Karpas-422 (cell line): ENCODE measurements at regions not wholly inside any gene's neighbourhood (a gene's known extent, or its start where the extent isn't known, plus 50 kb on each side); places are given as distances from the start of the nearest gene placed in this dataset.

ENCODE experiments used
- DNase-seq: peaks from one replicate; pipeline ENCODE4 v3.0.0-alpha.2; 2015
- H2AFZ ChIP-seq: fragments of 200-600 bp; sonication (generic); 2 replicates; pipeline ENCODE4 v1.6.1; 2014; ENCODE audit warnings: antibody characterized with exemption, low read length, mixed read lengths
- H3K27ac ChIP-seq: fragments of 200-600 bp; sonication (generic); 2 replicates; pipeline ENCODE4 v1.5.1; 2014; ENCODE audit warnings: mild to moderate bottlenecking, low read length, moderate library complexity
- H3K27me3 ChIP-seq: fragments of 200-600 bp; sonication (generic); 2 replicates; pipeline ENCODE4 v1.6.1; 2014; ENCODE audit warnings: low read length, mixed read lengths
- H3K36me3 ChIP-seq: fragments of 200-600 bp; sonication (generic); 2 replicates; pipeline ENCODE4 v1.6.1; 2014; ENCODE audit warnings: low read length, mixed read lengths; ENCODE audit not compliant: insufficient read depth
- H3K4me1 ChIP-seq: fragments of 200-600 bp; sonication (generic); 2 replicates; pipeline ENCODE4 v1.6.1; 2014; ENCODE audit warnings: mild to moderate bottlenecking, low read length, mixed read lengths
- H3K4me2 ChIP-seq: fragments of 200-600 bp; sonication (generic); 2 replicates; pipeline ENCODE4 v1.6.1; 2014; ENCODE audit warnings: low read length, low read depth, mild to moderate bottlenecking; ENCODE audit not compliant: poor library complexity, severe bottlenecking
- H3K4me3 ChIP-seq: fragments of 200-600 bp; sonication (generic); 2 replicates; pipeline ENCODE4 v1.5.1; 2014; ENCODE audit warnings: mild to moderate bottlenecking, antibody characterized with exemption, low read length, mixed read lengths
- H3K79me2 ChIP-seq: fragments of 200-600 bp; sonication (generic); 2 replicates; pipeline ENCODE4 v1.6.1; 2014; ENCODE audit warnings: mild to moderate bottlenecking, low read length, mixed read lengths
- H3K9ac ChIP-seq: fragments of 200-600 bp; sonication (generic); 2 replicates; pipeline ENCODE4 v1.6.0; 2014; ENCODE audit warnings: low read length
- H3K9me2 ChIP-seq: fragments of 200-600 bp; sonication (generic), shearing (Covaris generic); replicated peaks from 2 replicates; pipeline ENCODE4 v1.6.0; 2014; ENCODE audit warnings: mild to moderate bottlenecking, low read length, moderate library complexity; ENCODE audit not compliant: insufficient read depth
- H3K9me3 ChIP-seq: fragments of 300-700, 200-600 bp; sonication (generic); 2 replicates; pipeline ENCODE4 v1.6.1; 2014; ENCODE audit warnings: low read length, mixed read lengths
- H4K20me1 ChIP-seq: fragments of 200-600 bp; sonication (generic); 2 replicates; pipeline ENCODE4 v1.6.1; 2014; ENCODE audit warnings: mild to moderate bottlenecking, antibody characterized with exemption, low read length, low read depth; ENCODE audit not compliant: insufficient read depth

GRCh38 chr4:89641367-89641687 lies 195.6 kb downstream of the SNCA start:
- Histone ChIP-seq H3K9ac (no peak overlapping the region), H3K4me2 (no peak overlapping the region), H4K20me1 (no peaks in the 10 kb centered on the region), H3K36me3 (no peaks in the 10 kb centered on the region), H3K4me1 (no peaks in the 10 kb centered on the region), H3K9me2 (no peaks in the 10 kb centered on the region), H3K27ac (no peak overlapping the region), H3K4me3 (no peak overlapping the region), H3K79me2 (no peaks in the 10 kb centered on the region), H3K27me3 (no peaks in the 10 kb centered on the region), H2AFZ (no peak overlapping the region), H3K9me3 (no peaks in the 10 kb centered on the region)
- DNase-seq, result no peak

GRCh38 chr4:89640620-89641366 lies 196.2 kb downstream of the SNCA start:
- Histone ChIP-seq H4K20me1 (no peaks in the 10 kb centered on the region), H3K27ac (no peak overlapping the region), H3K36me3 (no peaks in the 10 kb centered on the region), H3K4me2 (no peak overlapping the region), H3K4me1 (no peaks in the 10 kb centered on the region), H2AFZ (no peak overlapping the region), H3K9ac (no peak overlapping the region), H3K9me2 (no peaks in the 10 kb centered on the region), H3K9me3 (no peaks in the 10 kb centered on the region), H3K4me3 (no peak overlapping the region), H3K27me3 (no peaks in the 10 kb centered on the region), H3K79me2 (no peaks in the 10 kb centered on the region)
- peak; percentile 62 for DNase-seq

GRCh38 chr4:89639395-89639794 lies 197.6 kb downstream of the SNCA start:
- H3K36me3 ChIP-seq, result no peaks in the 10 kb centered on the region
- H3K4me2 ChIP-seq, result no peak overlapping the region
- no peak overlapping the region for H2AFZ ChIP-seq

GRCh38 chr4:89625599-89626293 lies 211.2 kb downstream of the SNCA start:
- no peaks in the 10 kb centered on the region for H3K9me2 ChIP-seq
- H3K4me3 ChIP-seq, result no peak overlapping the region
- H3K4me1 ChIP-seq, result no peaks in the 10 kb centered on the region
- H3K9ac ChIP-seq, result no peak overlapping the region
- no peaks in the 10 kb centered on the region for H3K27me3 ChIP-seq
- H3K36me3 ChIP-seq, result no peaks in the 10 kb centered on the region
- no peaks in the 10 kb centered on the region for H4K20me1 ChIP-seq
- no peaks in the 10 kb centered on the region for H3K79me2 ChIP-seq
- H3K27ac ChIP-seq, result no peak overlapping the region
- no peak overlapping the region for H3K4me2 ChIP-seq
- H3K9me3 ChIP-seq, result no peaks in the 10 kb centered on the region
- DNase-seq, result no peak
- H2AFZ ChIP-seq, result no peak overlapping the region

More at GRCh38 chr4:89639395-89639794, 197.6 kb downstream of the SNCA start:
- no peak for DNase-seq
- no peaks in the 10 kb centered on the region for H3K27me3 ChIP-seq
- H3K9me2 ChIP-seq, result no peaks in the 10 kb centered on the region
- no peaks in the 10 kb centered on the region for H4K20me1 ChIP-seq
- no peak overlapping the region for H3K27ac ChIP-seq
- H3K9me3 ChIP-seq, result no peaks in the 10 kb centered on the region
- no peaks in the 10 kb centered on the region for H3K79me2 ChIP-seq
- H3K9ac ChIP-seq, result no peak overlapping the region
- H3K4me3 ChIP-seq, result no peak overlapping the region
- no peaks in the 10 kb centered on the region for H3K4me1 ChIP-seq

GRCh38 chr4:89619206-89619962 lies 217.6 kb downstream of the SNCA start:
- H2AFZ ChIP-seq, result no peak overlapping the region
- H4K20me1 ChIP-seq, result no peaks in the 10 kb centered on the region
- no peaks in the 10 kb centered on the region for H3K36me3 ChIP-seq
- no peaks in the 10 kb centered on the region for H3K9me3 ChIP-seq
- H3K4me2 ChIP-seq, result no peak overlapping the region
- H3K9me2 ChIP-seq, result no peaks in the 10 kb centered on the region
- H3K4me3 ChIP-seq, result no peak overlapping the region
- no peaks in the 10 kb centered on the region for H3K27me3 ChIP-seq
- DNase-seq, result no peak
- H3K9ac ChIP-seq, result no peak overlapping the region
- no peak overlapping the region for H3K27ac ChIP-seq
- H3K79me2 ChIP-seq, result no peaks in the 10 kb centered on the region
- no peaks in the 10 kb centered on the region for H3K4me1 ChIP-seq

GRCh38 chr4:89618151-89618550 lies 218.8 kb downstream of the SNCA start:
- no peak overlapping the region for H2AFZ ChIP-seq
- no peak overlapping the region for H3K9ac ChIP-seq
- no peaks in the 10 kb centered on the region for H3K36me3 ChIP-seq
- no peaks in the 10 kb centered on the region for H3K9me2 ChIP-seq
- no peak overlapping the region for H3K4me2 ChIP-seq
- H4K20me1 ChIP-seq, result no peaks in the 10 kb centered on the region
- H3K4me1 ChIP-seq, result no peaks in the 10 kb centered on the region
- H3K4me3 ChIP-seq, result no peak overlapping the region
- no peaks in the 10 kb centered on the region for H3K27me3 ChIP-seq
- DNase-seq, result no peak
- no peaks in the 10 kb centered on the region for H3K79me2 ChIP-seq
- no peak overlapping the region for H3K27ac ChIP-seq
- H3K9me3 ChIP-seq, result no peaks in the 10 kb centered on the region

- no peak overlapping the region for H3K4me3 ChIP-seq
- no peak overlapping the region for H2AFZ ChIP-seq
- H3K27ac ChIP-seq, result no peak overlapping the region
- no peaks in the 10 kb centered on the region for H3K4me1 ChIP-seq
- no peaks in the 10 kb centered on the region for H3K27me3 ChIP-seq
- no peaks in the 10 kb centered on the region for H3K79me2 ChIP-seq
- no peaks in the 10 kb centered on the region for H3K9me2 ChIP-seq
- H4K20me1 ChIP-seq, result no peaks in the 10 kb centered on the region
- no peak overlapping the region for H3K9ac ChIP-seq
- DNase-seq, result no peak
- H3K4me2 ChIP-seq, result no peak overlapping the region
- no peaks in the 10 kb centered on the region for H3K9me3 ChIP-seq
- H3K36me3 ChIP-seq, result no peaks in the 10 kb centered on the region
Measured at GRCh38 chr4:89617317-89617716, 219.6 kb downstream of the SNCA start.

- H3K9me2 ChIP-seq, result no peaks in the 10 kb centered on the region
- no peaks in the 10 kb centered on the region for H3K79me2 ChIP-seq
- H3K27me3 ChIP-seq, result no peaks in the 10 kb centered on the region
- H4K20me1 ChIP-seq, result no peaks in the 10 kb centered on the region
- no peak overlapping the region for H3K27ac ChIP-seq
- no peak for DNase-seq
- no peaks in the 10 kb centered on the region for H3K36me3 ChIP-seq
- no peaks in the 10 kb centered on the region for H3K4me1 ChIP-seq
- no peak overlapping the region for H2AFZ ChIP-seq
- no peak overlapping the region for H3K4me3 ChIP-seq
- H3K4me2 ChIP-seq, result no peak overlapping the region
- H3K9ac ChIP-seq, result no peak overlapping the region
- no peaks in the 10 kb centered on the region for H3K9me3 ChIP-seq
Measured at GRCh38 chr4:89616382-89616781, 220.6 kb downstream of the SNCA start.
